HG03439 (cell line): ENCODE measurements at regions not wholly inside any gene's neighbourhood (a gene's known extent, or its start where the extent isn't known, plus 50 kb on each side); places are given as distances from the start of the nearest gene placed in this dataset.

Experiments used
- ATAC-seq: cut with Tn5 transposase; IDR thresholded peaks from one replicate; pipeline ENCODE4 v1.9.1; 2021; ENCODE audit warnings: mild to moderate bottlenecking, moderate library complexity; ENCODE audit not compliant: unreplicated experiment

- no peak for ATAC-seq
Observed at GRCh38 chr13:105363261-105364190, 1171.9 kb downstream of the EFNB2 start.

- no peak for ATAC-seq
Observed at GRCh38 chr13:105353654-105354053, 1181.8 kb downstream of the EFNB2 start.

- ATAC-seq = no peak
Observed at GRCh38 chr13:105349082-105349723, 1186.3 kb downstream of the EFNB2 start.

GRCh38 chr13:105346141-105346775, 1189.2 kb downstream of the EFNB2 start:
- ATAC-seq = no peak

- ATAC-seq = no peak
Observed at GRCh38 chr13:105345730-105346129, 1189.7 kb downstream of the EFNB2 start.

- no peak for ATAC-seq
Observed at GRCh38 chr13:105345131-105345530, 1190.3 kb downstream of the EFNB2 start.

GRCh38 chr13:105343134-105343806, 1192.2 kb downstream of the EFNB2 start:
- ATAC-seq = no peak

GRCh38 chr13:105342281-105342820, 1193.1 kb downstream of the EFNB2 start:
- no peak for ATAC-seq

- ATAC-seq = no peak
Observed at GRCh38 chr13:105341758-105342157, 1193.7 kb downstream of the EFNB2 start.

GRCh38 chr13:105341256-105341655, 1194.2 kb downstream of the EFNB2 start:
- no peak for ATAC-seq

- ATAC-seq = no peak
Observed at GRCh38 chr13:105340061-105340606, 1195.3 kb downstream of the EFNB2 start.

- no peak for ATAC-seq
Observed at GRCh38 chr13:105338773-105339172, 1196.7 kb downstream of the EFNB2 start.

- no peak for ATAC-seq
Observed at GRCh38 chr13:105338006-105338405, 1197.5 kb downstream of the EFNB2 start.

GRCh38 chr13:105336706-105337576, 1198.5 kb downstream of the EFNB2 start:
- no peak for ATAC-seq

GRCh38 chr13:105334211-105334610, 1201.3 kb downstream of the EFNB2 start:
- no peak for ATAC-seq

GRCh38 chr13:105333416-105333815, 1202.0 kb downstream of the EFNB2 start:
- no peak for ATAC-seq

- no peak for ATAC-seq
Observed at GRCh38 chr13:105329359-105329758, 1206.1 kb downstream of the EFNB2 start.

GRCh38 chr13:105328212-105328611, 1207.2 kb downstream of the EFNB2 start:
- no peak for ATAC-seq

GRCh38 chr13:105327581-105328126, 1207.8 kb downstream of the EFNB2 start:
- ATAC-seq = no peak
